Endothelial cell of umbilical vein (primary cell): ENCODE measurements at regions not wholly inside any gene's neighbourhood (a gene's known extent, or its start where the extent isn't known, plus 50 kb on each side); places are given as distances from the start of the nearest gene placed in this dataset.

Experiments used
- BruUV-seq: library from RNA; stranded (reverse); fragments of 400-500 nt; replicated peaks from 2 replicates; lab custom pipeline; 2021; lab: Mats Ljungman, UMichigan
- CTCF ChIA-PET: fragments of 300-600, 350-600 bp; sonication (Branson Sonifier 250); formaldehyde crosslinking; loops from one replicate; lab custom pipeline; 2021; ENCODE audit warnings: antibody characterized with exemption, inconsistent platforms; lab: Charles Lee
- POLR2A ChIA-PET: fragments of 300-600, 350-600 bp; sonication (Branson Sonifier 250); formaldehyde crosslinking; loops from one replicate; lab custom pipeline; 2021; ENCODE audit warnings: antibody characterized with exemption, inconsistent platforms; lab: Charles Lee
- DNase-seq: peaks from one replicate; pipeline ENCODE4 v3.0.0-alpha.2; 2011; ENCODE audit warnings: low read depth, low spot score
- FAIRE-seq: peaks from 2 replicates; lab custom pipeline; 2011; peaks lifted over from hg19 to GRCh38; lab: Jason Lieb, UNC
- H2AFZ ChIP-seq: 2 replicates; pipeline ENCODE4 v1.6.0; 2012; ENCODE audit warnings: low read depth, low read length, control low read depth, inconsistent platforms
- H3K27ac ChIP-seq: 2 replicates; pipeline ENCODE4 v1.5.1; 2011; ENCODE audit warnings: low read depth, mild to moderate bottlenecking, control low read depth, low read length, moderate library complexity; ENCODE audit not compliant: insufficient read depth
- H3K27me3 ChIP-seq, 2 experiments: 2 replicates each; pipeline versions ENCODE4 v1.6.0 to v1.6.1; 2011; ENCODE audit warnings: low read length in 2 of 2, mixed read lengths in 1 of 2; ENCODE audit not compliant: control insufficient read depth in 2 of 2, insufficient read depth in 2 of 2
- H3K36me3 ChIP-seq, 2 experiments: 2 replicates in 1 of 2; 3 replicates in 1 of 2; pipeline ENCODE4 v1.5.1; 2011; ENCODE audit warnings: low read length in 2 of 2, mild to moderate bottlenecking in 1 of 2, moderate library complexity in 1 of 2; ENCODE audit not compliant: control insufficient read depth in 2 of 2, insufficient read depth in 2 of 2; ENCODE audit errors: extremely low read depth in 1 of 2
- H3K4me1 ChIP-seq: 3 replicates; pipeline ENCODE4 v1.5.1; 2011; ENCODE audit warnings: mild to moderate bottlenecking, low read length; ENCODE audit not compliant: control insufficient read depth, insufficient read depth; ENCODE audit errors: extremely low read depth
- H3K4me2 ChIP-seq: 2 replicates; pipeline ENCODE4 v1.6.1; 2011; ENCODE audit warnings: low read length, control low read depth, mixed read lengths; ENCODE audit not compliant: insufficient read depth
- H3K4me3 ChIP-seq, 3 experiments: fragments of 200-600 bp in 1 of 3; sonication (generic), shearing (Covaris generic) in 1 of 3; replicated peaks in 1 of 3; 2 replicates each; pipeline ENCODE4 v1.5.1; 2011 to 2016; ENCODE audit warnings: control low read depth in 3 of 3, low read length in 3 of 3, mild to moderate bottlenecking in 2 of 3, inconsistent platforms in 1 of 3, low read depth in 1 of 3, moderate library complexity in 1 of 3; ENCODE audit not compliant: insufficient read depth in 1 of 3
- H3K79me2 ChIP-seq: 2 replicates; pipeline ENCODE4 v1.6.0; 2012; ENCODE audit warnings: low read length, inconsistent platforms; ENCODE audit not compliant: control insufficient read depth, insufficient read depth
- H3K9ac ChIP-seq: replicated peaks from 2 replicates; pipeline ENCODE3; 2011; ENCODE audit warnings: low read length, control low read depth; ENCODE audit not compliant: insufficient read depth; ENCODE audit errors: extremely low read depth
- H3K9me1 ChIP-seq: replicated peaks from 3 replicates; pipeline ENCODE4 v1.6.0; 2011; ENCODE audit warnings: mild to moderate bottlenecking, low read length; ENCODE audit not compliant: control insufficient read depth, insufficient read depth; ENCODE audit errors: extremely low read depth
- H3K9me3 ChIP-seq: replicated peaks from 2 replicates; pipeline ENCODE4 v1.5.1; 2012; ENCODE audit warnings: low read length, inconsistent platforms; ENCODE audit not compliant: control insufficient read depth, insufficient read depth
- H4K20me1 ChIP-seq: replicated peaks from 2 replicates; pipeline ENCODE3; 2011; ENCODE audit warnings: mild to moderate bottlenecking, low read length; ENCODE audit not compliant: control insufficient read depth, insufficient read depth; ENCODE audit errors: extremely low read depth
- CTCF ChIP-seq, 2 donors: IDR thresholded peaks; 1 replicate in 1 of 2; 2 replicates in 1 of 2; pipeline ENCODE4 v1.5.1; 2011; ENCODE audit warnings: low read length in 2 of 2, mild to moderate bottlenecking in 2 of 2, moderate library complexity in 2 of 2, control low read depth in 1 of 2, inconsistent platforms in 1 of 2, low read depth in 1 of 2; ENCODE audit not compliant: insufficient read depth in 1 of 2; ENCODE audit errors: extremely low read depth in 1 of 2
- EZH2 ChIP-seq: IDR thresholded peaks from 2 replicates; pipeline ENCODE4 v1.6.1; 2012; ENCODE audit warnings: borderline replicate concordance, low read depth, mild to moderate bottlenecking, moderate library complexity, low read length, inconsistent platforms; ENCODE audit not compliant: severe bottlenecking
- FOS ChIP-seq: IDR thresholded peaks from 2 replicates; pipeline ENCODE4 v1.6.1; 2011; ENCODE audit warnings: mild to moderate bottlenecking, low read length, moderate library complexity, borderline replicate concordance; ENCODE audit not compliant: insufficient read depth
- GATA2 ChIP-seq: IDR thresholded peaks from 2 replicates; pipeline ENCODE4 v1.7.0; 2011; ENCODE audit warnings: low read depth, mild to moderate bottlenecking, moderate library complexity, mixed read lengths, low read length; ENCODE audit not compliant: insufficient read length, insufficient read depth
- JUN ChIP-seq: IDR thresholded peaks from 2 replicates; pipeline ENCODE4 v1.6.1; 2011; ENCODE audit warnings: borderline replicate concordance, low read depth; ENCODE audit not compliant: insufficient read length, insufficient read depth
- MAX ChIP-seq: IDR thresholded peaks from 2 replicates; pipeline ENCODE4 v1.6.1; 2011; ENCODE audit not compliant: insufficient read depth, insufficient read length
- MYC ChIP-seq: IDR thresholded peaks from one replicate; pipeline ENCODE4 v1.6.1; 2011; ENCODE audit warnings: mild to moderate bottlenecking, low read depth, low read length
- POLR2A ChIP-seq: IDR thresholded peaks from 2 replicates; pipeline ENCODE4 v1.6.1; 2012; ENCODE audit warnings: low read depth, mild to moderate bottlenecking, control low read depth, low read length
- POLR2AphosphoS5 ChIP-seq: IDR thresholded peaks from 2 replicates; pipeline ENCODE4 v1.6.1; 2012; ENCODE audit warnings: low read depth, mild to moderate bottlenecking, control low read depth, low read length, moderate library complexity; ENCODE audit not compliant: insufficient read depth
- dilution Hi-C: fragments of 300-500 bp; cut with MboI; formaldehyde crosslinking; loops from one replicate; pipeline ENCODE4 v1.15.0; 2019; ENCODE audit warnings: low sequenced_read_pairs; ENCODE audit not compliant: extremely low pct_ligation_motif_present
- intact Hi-C: fragments of 100-400 bp; cut with micrococcal nuclease; formaldehyde crosslinking; loops from one replicate; pipeline ENCODE4 v1.10.0; 2022

DNA sequence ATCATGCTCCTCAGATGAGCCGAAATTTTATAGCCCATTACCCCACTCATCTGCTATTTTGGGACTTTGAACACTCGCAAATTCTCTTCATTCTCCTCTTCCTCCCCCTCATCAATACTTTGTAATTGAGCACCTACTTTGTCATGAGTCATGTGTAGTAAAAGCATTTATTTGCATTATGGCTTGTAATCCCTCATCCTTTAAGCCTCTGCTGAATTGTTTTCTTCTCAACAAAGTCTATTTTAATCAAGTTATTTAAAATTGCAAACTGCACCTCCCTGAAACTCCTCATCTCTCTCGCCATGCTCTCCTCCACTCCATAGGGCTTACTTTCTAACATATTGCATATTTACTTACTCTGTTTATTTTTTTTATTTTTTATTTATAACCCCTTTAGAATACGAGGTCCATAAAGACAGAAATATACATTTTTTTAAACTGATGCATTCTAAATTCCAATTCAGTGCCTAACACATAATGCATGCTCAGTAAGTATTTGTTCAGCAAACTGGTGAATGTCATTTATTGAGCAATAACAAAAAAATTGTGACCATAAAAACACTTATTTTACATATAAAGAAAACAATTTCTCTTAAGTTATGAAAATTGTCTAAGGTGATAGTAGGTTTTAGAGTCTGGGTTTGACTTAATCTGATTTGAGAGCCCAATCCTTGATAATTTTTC is 161.7 kb downstream of the FASLG start:
- H3K27ac ChIP-seq: no peak overlapping the region
- no peaks in the 10 kb centered on the region for H3K79me2 ChIP-seq
- ChIA-PET CTCF (interaction anchor here (0.9 kb wide), 1 partner anchor 382 kb away, joined by 3 read pairs; no protein-coding TSS in a partner anchor), POLR2A (no interaction called here)
- no peaks in the 10 kb centered on the region for H3K9me1 ChIP-seq
- H4K20me1 ChIP-seq: no peaks in the 10 kb centered on the region
- dilution Hi-C loops (no loop called here), intact Hi-C loops (no loop called here)
- no peaks in the 10 kb centered on the region for H3K36me3 ChIP-seq
- no TSS peak for BruUV-seq
- no peaks in the 10 kb centered on the region for H3K9me3 ChIP-seq
- H3K4me3 ChIP-seq: no peak overlapping the region
- no peak overlapping the region for H2AFZ ChIP-seq
- no peaks in the 10 kb centered on the region for H3K27me3 ChIP-seq
- H3K4me2 ChIP-seq: no peak overlapping the region
- H3K4me1 ChIP-seq: no peaks in the 10 kb centered on the region
- no peak for TF ChIP-seq GATA2
- no peak for TF ChIP-seq POLR2A
- no peak for TF ChIP-seq CTCF (IDR thresholded peaks at IDR 0.05; ENCODE audit: extremely low read depth in 1 of 2, insufficient read depth in 1 of 2, low read depth in 1 of 2, low read length in 2 of 2)
- no peak for FAIRE-seq
- DNase-seq: no peak
- H3K9ac ChIP-seq: no peak overlapping the region

GRCh38 chr1:172821609-172822274 is 162.8 kb downstream of the FASLG start:
- FAIRE-seq: no peak
- no peak overlapping the region for H3K4me2 ChIP-seq
- POLR2A ChIA-PET: no interaction called here

More at GRCh38 chr1:172821609-172822274, 162.8 kb downstream of the FASLG start:
- DNase-seq: no peak
- Histone ChIP-seq H3K4me1 (peaks cover 8% of the 10 kb centered on the region), H3K4me3 (no peak overlapping the region), H3K36me3 (no peaks in the 10 kb centered on the region), H4K20me1 (no peaks in the 10 kb centered on the region), H3K9me1 (no peaks in the 10 kb centered on the region), H3K27me3 (no peaks in the 10 kb centered on the region), H2AFZ (no peak overlapping the region), H3K79me2 (no peaks in the 10 kb centered on the region), H3K9ac (no peak overlapping the region), H3K27ac (no peak overlapping the region), H3K9me3 (no peaks in the 10 kb centered on the region)
- BruUV-seq: no TSS peak
- TF ChIP-seq GATA2 (no peak), EZH2 (no peak), POLR2A (no peak), MAX (no peak), JUN (no peak), CTCF (IDR thresholded peaks at IDR 0.05; ENCODE audit: extremely low read depth in 1 of 2, insufficient read depth in 1 of 2, low read depth in 1 of 2, low read length in 2 of 2) (no peak), MYC (no peak), POLR2AphosphoS5 (no peak), FOS (no peak)
- intact Hi-C loops: no loop called here
- CTCF ChIA-PET: no interaction called here
- dilution Hi-C loops: no loop called here
